ENCODE measurements at regions not wholly inside any gene's neighbourhood (a gene's known extent, or its start where the extent isn't known, plus 50 kb on each side); places are given as distances from the start of the nearest gene placed in this dataset.
"Not testable (repeated sequence)": the region's sequence is repeated elsewhere in the genome, so short reads cannot be mapped to it uniquely, and the experiment has no call there.

DNA sequence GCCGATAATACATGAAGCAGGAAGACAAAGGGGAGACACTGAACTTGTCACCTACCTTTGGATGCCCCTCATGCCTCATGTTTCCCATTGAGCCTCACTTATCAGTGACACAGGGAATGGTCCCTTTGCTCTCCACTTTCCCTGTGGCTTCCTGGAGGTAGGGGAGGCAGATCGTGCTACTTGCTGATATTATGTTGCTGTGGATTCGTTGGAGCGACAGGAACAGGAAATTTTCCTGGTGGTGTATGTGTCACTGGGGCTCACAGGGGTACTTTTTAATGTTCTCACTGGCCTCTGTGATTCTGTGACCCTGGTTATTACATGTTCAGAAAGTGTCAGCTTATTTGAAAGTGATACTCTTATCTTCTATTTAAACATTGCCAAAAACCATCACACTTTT, 72.7 kb upstream of the VKORC1L1 start:
- not testable (repeated sequence) for H3K36me3 ChIP-seq (replicated peaks in 1 of 2; ENCODE audit: control insufficient read depth in 2 of 2, insufficient read depth in 2 of 2, low read length in 2 of 2); H2BK12ac ChIP-seq (ENCODE audit: low read length); H3K4me1 ChIP-seq (ENCODE audit: control insufficient read depth in 2 of 2, insufficient read depth in 1 of 2, low read depth in 1 of 2, low read length in 2 of 2); H4K91ac ChIP-seq (ENCODE audit: low read depth, low read length, poor library complexity); H2AK5ac ChIP-seq (ENCODE audit: low read depth, low read length); H2AFZ ChIP-seq (ENCODE audit: low read length); H3K14ac ChIP-seq (ENCODE audit: low read length); H3K27me3 ChIP-seq (ENCODE audit: control insufficient read depth in 3 of 3, insufficient read depth in 3 of 3, low read depth in 1 of 3, low read length in 3 of 3); H3K4me3 ChIP-seq (ENCODE audit: low read length in 2 of 2); H2BK120ac ChIP-seq (ENCODE audit: low read depth, low read length); H3K9ac ChIP-seq (ENCODE audit: low read depth, low read length, poor library complexity); H3K4ac ChIP-seq (ENCODE audit: low read length); H2BK15ac ChIP-seq (ENCODE audit: low read length); H3K18ac ChIP-seq (ENCODE audit: low read length); H3K9me3 ChIP-seq (replicated peaks in 1 of 2; ENCODE audit: control insufficient read depth in 2 of 2, insufficient read depth in 1 of 2, low read depth in 1 of 2, low read length in 2 of 2); H3K79me1 ChIP-seq (ENCODE audit: low read depth, low read length); DNase-seq (ENCODE audit: low spot score); H3K27ac ChIP-seq (replicated peaks; ENCODE audit: low read length); H4K8ac ChIP-seq (ENCODE audit: low read depth, low read length); H3K23ac ChIP-seq (ENCODE audit: low read depth, low read length, poor library complexity); H3K4me2 ChIP-seq (ENCODE audit: insufficient read depth, low read length, poor library complexity, severe bottlenecking); H2BK5ac ChIP-seq (ENCODE audit: low read length)
- WGBS, 2 donors (ENCODE audit: extremely low coverage in 2 of 2, insufficient read length in 2 of 2, insufficient replicate concordance in 1 of 2), result no CpG with 5 or more reads among the region's 4 CpGs

DNA sequence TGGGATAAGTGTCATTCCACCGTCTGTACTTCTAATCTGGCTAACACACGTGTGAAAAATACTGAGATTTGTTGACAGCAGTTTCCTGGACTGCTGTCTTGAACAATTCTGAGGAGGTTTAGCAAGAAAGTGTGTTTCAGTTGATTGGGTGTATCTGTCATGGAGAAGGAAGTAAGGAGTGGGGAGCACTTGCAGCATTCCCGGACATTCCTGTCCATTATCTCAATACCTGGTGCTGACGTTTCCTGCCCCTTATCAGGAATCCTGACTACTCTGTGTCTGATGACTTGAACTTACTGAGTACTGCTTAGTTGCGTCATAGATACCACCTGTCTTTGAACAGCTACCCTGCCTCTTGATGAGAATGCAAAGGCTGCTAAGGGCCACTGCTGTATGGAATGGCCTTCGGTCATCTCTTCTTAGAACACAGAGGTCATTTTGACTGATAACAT, 72.0 kb upstream of the VKORC1L1 start:
- no peak overlapping the region for H2AK5ac ChIP-seq (ENCODE audit: low read depth, low read length)
- no peak overlapping the region for H3K23ac ChIP-seq (ENCODE audit: low read depth, low read length, poor library complexity)
- H3K36me3 ChIP-seq (replicated peaks in 1 of 2; ENCODE audit: control insufficient read depth in 2 of 2, insufficient read depth in 2 of 2, low read length in 2 of 2), result no peaks in the 10 kb centered on the region
- no peak overlapping the region for H3K4me3 ChIP-seq (ENCODE audit: low read length in 2 of 2)
- peaks cover 0 to 1% of the 10 kb centered on the region in 2 donors for H3K4me1 ChIP-seq (ENCODE audit: control insufficient read depth in 2 of 2, insufficient read depth in 1 of 2, low read depth in 1 of 2, low read length in 2 of 2)
- no CpG with 5 or more reads among the region's 6 CpGs for WGBS, 2 donors (ENCODE audit: extremely low coverage in 2 of 2, insufficient read length in 2 of 2, insufficient replicate concordance in 1 of 2)
- no peak overlapping the region for H3K4me2 ChIP-seq (ENCODE audit: insufficient read depth, low read length, poor library complexity, severe bottlenecking)
- no peak overlapping the region for H3K9ac ChIP-seq (ENCODE audit: low read depth, low read length, poor library complexity)
- no peak overlapping the region for H4K91ac ChIP-seq (ENCODE audit: low read depth, low read length, poor library complexity)
- H3K18ac ChIP-seq (ENCODE audit: low read length), result no peak overlapping the region
- H2BK15ac ChIP-seq (ENCODE audit: low read length), result no peak overlapping the region
- no peaks in the 10 kb centered on the region for H3K27me3 ChIP-seq (ENCODE audit: control insufficient read depth in 3 of 3, insufficient read depth in 3 of 3, low read depth in 1 of 3, low read length in 3 of 3)
- H2BK120ac ChIP-seq (ENCODE audit: low read depth, low read length), result no peak overlapping the region
- H3K4ac ChIP-seq (ENCODE audit: low read length), result no peak overlapping the region
- no peak overlapping the region for H3K14ac ChIP-seq (ENCODE audit: low read length)
- no peak overlapping the region for H4K8ac ChIP-seq (ENCODE audit: low read depth, low read length)
- H3K9me3 ChIP-seq (replicated peaks in 1 of 2; ENCODE audit: control insufficient read depth in 2 of 2, insufficient read depth in 1 of 2, low read depth in 1 of 2, low read length in 2 of 2), result peaks cover 0 to 2% of the 10 kb centered on the region in 2 donors
- no peak overlapping the region for H2BK12ac ChIP-seq (ENCODE audit: low read length)
- no peaks in the 10 kb centered on the region for H3K79me1 ChIP-seq (ENCODE audit: low read depth, low read length)
- H2AFZ ChIP-seq (ENCODE audit: low read length), result no peak overlapping the region
- no peak for DNase-seq (ENCODE audit: low spot score)
- no peak overlapping the region for H3K27ac ChIP-seq (replicated peaks; ENCODE audit: low read length)
- no peak overlapping the region for H2BK5ac ChIP-seq (ENCODE audit: low read length)

DNA sequence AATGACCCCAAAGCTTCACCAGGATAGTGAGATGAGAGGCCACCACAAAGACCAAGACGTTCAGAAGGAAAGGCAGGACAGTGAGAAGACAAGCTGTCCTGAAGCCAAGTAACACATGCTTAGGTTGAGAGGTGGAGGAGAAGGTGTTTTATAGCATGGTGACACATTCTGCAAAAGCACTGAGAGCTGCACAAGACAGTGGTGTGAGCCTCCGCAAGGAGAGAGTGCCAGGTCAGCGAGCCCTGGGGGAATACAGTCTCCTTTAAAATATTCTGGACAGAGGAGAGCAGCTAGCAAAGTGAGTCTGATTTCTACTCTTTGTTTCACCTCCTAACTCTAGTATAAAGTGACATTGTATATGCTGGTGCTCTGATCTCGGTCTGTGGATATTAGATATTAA, 68.0 kb upstream of the VKORC1L1 start:
- Histone ChIP-seq H2BK5ac (ENCODE audit: low read length) (no peak overlapping the region), H3K9me3 (replicated peaks in 1 of 2; ENCODE audit: control insufficient read depth in 2 of 2, insufficient read depth in 1 of 2, low read depth in 1 of 2, low read length in 2 of 2) (no peaks in the 10 kb centered on the region), H2BK120ac (ENCODE audit: low read depth, low read length) (no peak overlapping the region), H3K79me1 (ENCODE audit: low read depth, low read length) (no peaks in the 10 kb centered on the region), H4K91ac (ENCODE audit: low read depth, low read length, poor library complexity) (no peak overlapping the region), H2AK5ac (ENCODE audit: low read depth, low read length) (no peak overlapping the region), H3K36me3 (replicated peaks in 1 of 2; ENCODE audit: control insufficient read depth in 2 of 2, insufficient read depth in 2 of 2, low read length in 2 of 2) (no peaks in the 10 kb centered on the region), H3K18ac (ENCODE audit: low read length) (peak overlapping the region; percentile 6), H3K27ac (replicated peaks; ENCODE audit: low read length) (no peak overlapping the region), H3K4ac (ENCODE audit: low read length) (no peak overlapping the region), H4K8ac (ENCODE audit: low read depth, low read length) (no peak overlapping the region), H3K14ac (ENCODE audit: low read length) (no peak overlapping the region), H3K23ac (ENCODE audit: low read depth, low read length, poor library complexity) (no peak overlapping the region), H3K4me1 (ENCODE audit: control insufficient read depth in 2 of 2, insufficient read depth in 1 of 2, low read depth in 1 of 2, low read length in 2 of 2) (peaks cover 3% of the 10 kb centered on the region in 2 donors), H2AFZ (ENCODE audit: low read length) (no peak overlapping the region), H3K27me3 (ENCODE audit: control insufficient read depth in 3 of 3, insufficient read depth in 3 of 3, low read depth in 1 of 3, low read length in 3 of 3) (no peaks in the 10 kb centered on the region), H3K4me2 (ENCODE audit: insufficient read depth, low read length, poor library complexity, severe bottlenecking) (no peak overlapping the region), H2BK12ac (ENCODE audit: low read length) (no peak overlapping the region), H2BK15ac (ENCODE audit: low read length) (no peak overlapping the region), H3K4me3 (ENCODE audit: low read length in 2 of 2) (no peak overlapping the region), H3K9ac (ENCODE audit: low read depth, low read length, poor library complexity) (no peak overlapping the region)
- no peak for DNase-seq (ENCODE audit: low spot score)
- WGBS, 2 donors (ENCODE audit: extremely low coverage in 2 of 2, insufficient read length in 2 of 2, insufficient replicate concordance in 1 of 2), result no CpG with 5 or more reads among the region's 4 CpGs

DNA sequence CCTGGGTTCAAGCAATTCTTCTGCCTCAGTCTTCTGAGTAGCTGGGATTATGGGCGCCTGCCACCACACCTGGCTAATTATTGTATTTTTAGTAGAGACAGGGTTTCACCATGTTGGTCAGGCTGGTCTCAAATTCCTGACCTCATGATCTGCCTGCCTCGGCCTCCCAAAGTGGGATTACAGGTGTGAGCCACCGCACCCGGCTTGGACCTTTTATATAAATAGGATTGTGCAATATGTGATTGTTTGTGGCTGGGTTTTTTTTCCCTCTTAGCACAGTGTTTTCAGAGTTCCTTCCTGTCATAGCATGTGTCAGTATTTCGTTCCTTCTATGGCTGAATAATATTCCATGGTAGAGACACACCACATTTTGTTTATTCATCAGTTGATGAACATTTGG, 65.8 kb upstream of the VKORC1L1 start:
- H3K36me3 ChIP-seq (replicated peaks in 1 of 2; ENCODE audit: control insufficient read depth in 2 of 2, insufficient read depth in 2 of 2, low read length in 2 of 2); H3K79me1 ChIP-seq (ENCODE audit: low read depth, low read length); H2BK15ac ChIP-seq (ENCODE audit: low read length); H2AFZ ChIP-seq (ENCODE audit: low read length); H3K4me3 ChIP-seq (ENCODE audit: low read length in 2 of 2); H3K9ac ChIP-seq (ENCODE audit: low read depth, low read length, poor library complexity); H2BK12ac ChIP-seq (ENCODE audit: low read length); H3K14ac ChIP-seq (ENCODE audit: low read length); H2AK5ac ChIP-seq (ENCODE audit: low read depth, low read length); DNase-seq (ENCODE audit: low spot score); H2BK5ac ChIP-seq (ENCODE audit: low read length); H3K4me1 ChIP-seq (ENCODE audit: control insufficient read depth in 2 of 2, insufficient read depth in 1 of 2, low read depth in 1 of 2, low read length in 2 of 2); H3K4ac ChIP-seq (ENCODE audit: low read length); H3K27me3 ChIP-seq (ENCODE audit: control insufficient read depth in 3 of 3, insufficient read depth in 3 of 3, low read depth in 1 of 3, low read length in 3 of 3); H3K18ac ChIP-seq (ENCODE audit: low read length); H3K27ac ChIP-seq (replicated peaks; ENCODE audit: low read length); H3K23ac ChIP-seq (ENCODE audit: low read depth, low read length, poor library complexity); H3K4me2 ChIP-seq (ENCODE audit: insufficient read depth, low read length, poor library complexity, severe bottlenecking); H4K8ac ChIP-seq (ENCODE audit: low read depth, low read length); H3K9me3 ChIP-seq (replicated peaks in 1 of 2; ENCODE audit: control insufficient read depth in 2 of 2, insufficient read depth in 1 of 2, low read depth in 1 of 2, low read length in 2 of 2); H4K91ac ChIP-seq (ENCODE audit: low read depth, low read length, poor library complexity); H2BK120ac ChIP-seq (ENCODE audit: low read depth, low read length): not testable (repeated sequence)
- WGBS, 2 donors (ENCODE audit: extremely low coverage in 2 of 2, insufficient read length in 2 of 2, insufficient replicate concordance in 1 of 2), result no CpG with 5 or more reads among the region's 5 CpGs

All from neuronal stem cell (in vitro differentiated cells).